ENCODE measurements at regions not wholly inside any gene's neighbourhood (a gene's known extent, or its start where the extent isn't known, plus 50 kb on each side); places are given as distances from the start of the nearest gene placed in this dataset.

- TF ChIP-seq CTCF (conservative IDR thresholded peaks at IDR 0.05) (no peak), ZFX (IDR thresholded peaks at IDR 0.05) (no peak)
Observed at GRCh38 chr13:42388326-42388725, 116.4 kb downstream of the AKAP11 start.
